Small intestine (tissue), 7 donors: ENCODE measurements at regions not wholly inside any gene's neighbourhood (a gene's known extent, or its start where the extent isn't known, plus 50 kb on each side); places are given as distances from the start of the nearest gene placed in this dataset.
"Not testable (repeated sequence)": the region's sequence is repeated elsewhere in the genome, so short reads cannot be mapped to it uniquely, and the experiment has no call there.

Experiments
- DNase-seq, 2 donors: peaks; one replicate each; pipeline versions ENCODE4 v3.0.0 to v3.0.0-alpha.2; 2013
- FAIRE-seq: peaks from 2 replicates; lab custom pipeline; 2012; peaks lifted over from hg19 to GRCh38; lab: Jason Lieb, UNC
- H3K27ac ChIP-seq, 3 donors: one replicate each; pipeline ENCODE4 v1.5.1; 2013; ENCODE audit warnings: low read length in 2 of 3, mild to moderate bottlenecking in 2 of 3, control low read depth in 1 of 3, inconsistent platforms in 1 of 3, low read depth in 1 of 3, moderate library complexity in 1 of 3
- H3K27me3 ChIP-seq, 3 donors: one replicate each; pipeline ENCODE4 v1.6.1; 2013; ENCODE audit warnings: low read length in 3 of 3, inconsistent platforms in 1 of 3; ENCODE audit not compliant: control insufficient read depth in 3 of 3, insufficient read depth in 3 of 3
- H3K36me3 ChIP-seq, 3 donors: one replicate each; pipeline ENCODE4 v1.6.1; 2013; ENCODE audit warnings: low read length in 3 of 3, inconsistent platforms in 1 of 3, low read depth in 1 of 3, mild to moderate bottlenecking in 1 of 3, moderate library complexity in 1 of 3; ENCODE audit not compliant: control insufficient read depth in 3 of 3, insufficient read depth in 2 of 3
- H3K4me1 ChIP-seq, 3 donors: one replicate each; pipeline ENCODE4 v1.6.1; 2013; ENCODE audit warnings: low read length in 2 of 3, inconsistent platforms in 1 of 3, low read depth in 1 of 3, mild to moderate bottlenecking in 1 of 3, moderate library complexity in 1 of 3; ENCODE audit not compliant: control insufficient read depth in 3 of 3, insufficient read depth in 2 of 3
- H3K4me3 ChIP-seq, 3 donors: one replicate each; pipeline ENCODE4 v1.5.1; 2013; ENCODE audit warnings: low read length in 3 of 3, control low read depth in 1 of 3, inconsistent platforms in 1 of 3, low read depth in 1 of 3, mild to moderate bottlenecking in 1 of 3, moderate library complexity in 1 of 3
- H3K9me3 ChIP-seq, 2 donors: one replicate each; pipeline ENCODE4 v1.6.1; 2013; ENCODE audit warnings: low read depth in 1 of 2, low read length in 1 of 2; ENCODE audit not compliant: control insufficient read depth in 2 of 2, insufficient read depth in 1 of 2
- WGBS, 3 donors: extraction: QIAGEN DNeasy Blood & Tissue Kit; methylation state at CpG; one replicate each; pipeline ENCODE4 v1.1.7; 2013; 5-methylcytosine and 5-hydroxymethylcytosine counted together
- donor health status: healthy with polysubstance abuse.
- donor health status: control.
- donor health status: control.
- donor health status: Bipolar disorder and iron deficiency.
- donor health status: healthy.

- WGBS, 3 donors, result 86 to 95% (median 91%) methylated on average over 1 of the region's 1 CpG
- no peak for DNase-seq
- Histone ChIP-seq H3K36me3 (no peaks in the 10 kb centered on the region), H3K4me1 (no peaks in the 10 kb centered on the region), H3K27ac (no peak overlapping the region), H3K27me3 (no peaks in the 10 kb centered on the region), H3K4me3 (no peak overlapping the region), H3K9me3 (no peaks in the 10 kb centered on the region)
- FAIRE-seq, result no peak
Measured at GRCh38 chr12:59321278-59321677, 274.6 kb upstream of the SLC16A7 start.

- H3K27ac ChIP-seq, result no peak overlapping the region
- no peaks in the 10 kb centered on the region for H3K4me1 ChIP-seq
- 76 to 92% (median 88%) methylated on average over 1 of the region's 1 CpG for WGBS, 3 donors
- DNase-seq, result no peak
- no peaks in the 10 kb centered on the region for H3K27me3 ChIP-seq
- no peak for FAIRE-seq
- no peaks in the 10 kb centered on the region for H3K9me3 ChIP-seq
- no peak overlapping the region for H3K4me3 ChIP-seq
- H3K36me3 ChIP-seq, result no peaks in the 10 kb centered on the region
Measured at GRCh38 chr12:59320112-59320511, 275.7 kb upstream of the SLC16A7 start.

GRCh38 chr12:59318940-59319339 is 276.9 kb upstream of the SLC16A7 start:
- no peak for DNase-seq
- H3K4me1 ChIP-seq, result no peaks in the 10 kb centered on the region
- H3K9me3 ChIP-seq, result no peaks in the 10 kb centered on the region
- H3K36me3 ChIP-seq, result no peaks in the 10 kb centered on the region
- 89 to 96% (median 94%) methylated on average over 2 of the region's 2 CpGs for WGBS, 3 donors
- FAIRE-seq, result no peak
- no peak overlapping the region for H3K27ac ChIP-seq
- no peaks in the 10 kb centered on the region for H3K27me3 ChIP-seq
- no peak overlapping the region for H3K4me3 ChIP-seq

GRCh38 chr12:59317598-59317997 is 278.2 kb upstream of the SLC16A7 start:
- DNase-seq (no peak), FAIRE-seq (no peak)
- Histone ChIP-seq H3K4me3 (no peak overlapping the region), H3K36me3 (no peaks in the 10 kb centered on the region), H3K4me1 (no peaks in the 10 kb centered on the region), H3K9me3 (no peaks in the 10 kb centered on the region), H3K27me3 (no peaks in the 10 kb centered on the region), H3K27ac (no peak overlapping the region)
- 82 to 93% (median 86%) methylated on average over 6 of the region's 6 CpGs for WGBS, 3 donors

GRCh38 chr12:59316938-59317337 is 278.9 kb upstream of the SLC16A7 start:
- no peaks in the 10 kb centered on the region for H3K27me3 ChIP-seq
- FAIRE-seq, result no peak
- DNase-seq, result no peak
- H3K36me3 ChIP-seq, result no peaks in the 10 kb centered on the region
- H3K27ac ChIP-seq, result no peak overlapping the region
- H3K4me3 ChIP-seq, result no peak overlapping the region
- H3K9me3 ChIP-seq, result no peaks in the 10 kb centered on the region
- 64 to 100% (median 75%) methylated on average over 3 of the region's 3 CpGs for WGBS, 3 donors
- no peaks in the 10 kb centered on the region for H3K4me1 ChIP-seq

GRCh38 chr12:59316354-59316753 is 279.5 kb upstream of the SLC16A7 start:
- DNase-seq, H3K27me3 ChIP-seq, H3K4me3 ChIP-seq, H3K36me3 ChIP-seq, H3K27ac ChIP-seq, H3K4me1 ChIP-seq, H3K9me3 ChIP-seq, FAIRE-seq: not testable (repeated sequence)
- WGBS, 3 donors, result 92 to 95% (median 93%) methylated on average over 13 of the region's 13 CpGs

- WGBS, 3 donors, result 82 to 88% (median 83%) methylated on average over 1 of the region's 1 CpG
Measured at GRCh38 chr12:59314209-59314608, 281.6 kb upstream of the SLC16A7 start.

GRCh38 chr12:59304077-59304721 is 291.6 kb upstream of the SLC16A7 start:
- Histone ChIP-seq H3K27me3 (no peaks in the 10 kb centered on the region), H3K27ac (no peak overlapping the region), H3K4me3 (no peak overlapping the region), H3K4me1 (no peaks in the 10 kb centered on the region), H3K36me3 (no peaks in the 10 kb centered on the region), H3K9me3 (no peaks in the 10 kb centered on the region)
- FAIRE-seq, result no peak
- WGBS, 3 donors, result 57 to 62% (median 58%) methylated on average over 5 of the region's 5 CpGs
- DNase-seq, result no peak

More at GRCh38 chr12:59314209-59314608, 281.6 kb upstream of the SLC16A7 start:
- Histone ChIP-seq H3K27ac (no peak overlapping the region), H3K27me3 (no peaks in the 10 kb centered on the region), H3K36me3 (no peaks in the 10 kb centered on the region), H3K4me3 (no peak overlapping the region), H3K4me1 (no peaks in the 10 kb centered on the region), H3K9me3 (no peaks in the 10 kb centered on the region)
- DNase-seq (no peak), FAIRE-seq (no peak)

- Histone ChIP-seq H3K9me3 (no peaks in the 10 kb centered on the region), H3K4me3 (no peak overlapping the region), H3K27ac (no peak overlapping the region), H3K27me3 (no peaks in the 10 kb centered on the region), H3K4me1 (no peaks in the 10 kb centered on the region), H3K36me3 (no peaks in the 10 kb centered on the region)
- FAIRE-seq (no peak), DNase-seq (no peak)
- 60 to 72% (median 66%) methylated on average over 4 of the region's 4 CpGs for WGBS, 3 donors
Measured at GRCh38 chr12:59298296-59298695, 297.5 kb upstream of the SLC16A7 start.
